Tibial artery (tissue), 4 donors: ENCODE measurements at regions not wholly inside any gene's neighbourhood (a gene's known extent, or its start where the extent isn't known, plus 50 kb on each side); places are given as distances from the start of the nearest gene placed in this dataset.

Source experiments
- DNase-seq, 2 donors: peaks; one replicate each; pipeline ENCODE4 v3.0.0-alpha.2; 2019
- H3K27ac ChIP-seq, 2 donors: fragments of 200-600 bp; sonication (generic) in 1 of 2; 1 replicate in 1 of 2; 2 replicates in 1 of 2; pipeline ENCODE4 v1.5.1; 2018 to 2019; ENCODE audit warnings: mild to moderate bottlenecking in 1 of 2
- H3K27me3 ChIP-seq, 2 donors: fragments of 200-600 bp; sonication (generic) in 1 of 2; one replicate each; pipeline versions ENCODE4 v1.5.1 to v1.6.0; 2016 to 2019
- H3K36me3 ChIP-seq, 3 donors: fragments of 200-600 bp; sonication (generic) in 2 of 3; one replicate each; pipeline ENCODE4 v1.5.1; 2016 to 2019; ENCODE audit warnings: mild to moderate bottlenecking in 2 of 3
- H3K4me1 ChIP-seq, 4 donors: fragments of 200-600 bp; sonication (generic) in 2 of 4; 1 replicate in 3 of 4; 2 replicates in 1 of 4; pipeline ENCODE4 v1.5.1; 2016 to 2019
- H3K4me3 ChIP-seq, 2 donors: fragments of 200-600 bp; sonication (generic) in 1 of 2; 1 replicate in 1 of 2; 2 replicates in 1 of 2; pipeline ENCODE4 v1.5.1; 2018 to 2019; ENCODE audit warnings: mild to moderate bottlenecking in 2 of 2
- H3K9me3 ChIP-seq, 3 donors: fragments of 200-600 bp; sonication (generic) in 1 of 3; one replicate each; pipeline ENCODE4 v1.5.1; 2016 to 2019
- intact Hi-C: fragments of 100-400 bp; cut with DNase I; formaldehyde crosslinking; loops from one replicate; pipeline ENCODE4 v1.15.0; 2023; ENCODE audit warnings: low total_unique reads
- TF ChIP-seq, protein P1 (sequence below), 2 experiments: fragments of 200-600 bp in 1 of 2; fragments of 450-650 bp in 1 of 2; IDR thresholded peaks; one replicate each; pipeline ENCODE4 v1.5.1; 2017 to 2019; ENCODE audit warnings: antibody characterized with exemption in 2 of 2, mild to moderate bottlenecking in 1 of 2, moderate library complexity in 1 of 2

DNA sequence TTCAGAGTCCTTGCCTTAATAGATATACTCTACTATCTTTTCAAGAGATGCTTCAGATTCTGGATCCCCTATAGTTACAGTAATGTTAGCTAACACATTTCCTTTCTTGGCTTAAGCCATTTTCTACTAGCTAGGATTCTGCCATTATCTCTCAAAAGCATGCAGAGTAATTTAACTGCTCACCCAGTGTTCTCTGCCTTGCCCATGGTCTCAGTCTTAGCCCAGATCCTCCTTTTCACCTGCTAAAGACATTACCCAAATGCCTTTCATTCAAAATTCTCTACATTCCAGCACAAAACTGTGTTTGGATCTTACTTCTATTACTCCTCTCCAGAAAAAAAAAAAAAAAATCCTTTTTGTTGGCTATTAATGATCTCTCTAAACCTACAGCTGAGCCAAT lies 474.2 kb upstream of the LRRTM1 start:
- no peak for DNase-seq
- no peaks in the 10 kb centered on the region for H3K36me3 ChIP-seq
- no peaks in the 10 kb centered on the region for H3K9me3 ChIP-seq
- H3K27me3 ChIP-seq, result no peaks in the 10 kb centered on the region
- intact Hi-C loops, result no loop called here
- H3K27ac ChIP-seq, result no peak overlapping the region
- H3K4me1 ChIP-seq, result no peaks in the 10 kb centered on the region
- no peak overlapping the region for H3K4me3 ChIP-seq
- TF ChIP-seq, protein P1, sequence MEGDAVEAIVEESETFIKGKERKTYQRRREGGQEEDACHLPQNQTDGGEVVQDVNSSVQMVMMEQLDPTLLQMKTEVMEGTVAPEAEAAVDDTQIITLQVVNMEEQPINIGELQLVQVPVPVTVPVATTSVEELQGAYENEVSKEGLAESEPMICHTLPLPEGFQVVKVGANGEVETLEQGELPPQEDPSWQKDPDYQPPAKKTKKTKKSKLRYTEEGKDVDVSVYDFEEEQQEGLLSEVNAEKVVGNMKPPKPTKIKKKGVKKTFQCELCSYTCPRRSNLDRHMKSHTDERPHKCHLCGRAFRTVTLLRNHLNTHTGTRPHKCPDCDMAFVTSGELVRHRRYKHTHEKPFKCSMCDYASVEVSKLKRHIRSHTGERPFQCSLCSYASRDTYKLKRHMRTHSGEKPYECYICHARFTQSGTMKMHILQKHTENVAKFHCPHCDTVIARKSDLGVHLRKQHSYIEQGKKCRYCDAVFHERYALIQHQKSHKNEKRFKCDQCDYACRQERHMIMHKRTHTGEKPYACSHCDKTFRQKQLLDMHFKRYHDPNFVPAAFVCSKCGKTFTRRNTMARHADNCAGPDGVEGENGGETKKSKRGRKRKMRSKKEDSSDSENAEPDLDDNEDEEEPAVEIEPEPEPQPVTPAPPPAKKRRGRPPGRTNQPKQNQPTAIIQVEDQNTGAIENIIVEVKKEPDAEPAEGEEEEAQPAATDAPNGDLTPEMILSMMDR (IDR thresholded peaks at IDR 0.05), result no peak

DNA sequence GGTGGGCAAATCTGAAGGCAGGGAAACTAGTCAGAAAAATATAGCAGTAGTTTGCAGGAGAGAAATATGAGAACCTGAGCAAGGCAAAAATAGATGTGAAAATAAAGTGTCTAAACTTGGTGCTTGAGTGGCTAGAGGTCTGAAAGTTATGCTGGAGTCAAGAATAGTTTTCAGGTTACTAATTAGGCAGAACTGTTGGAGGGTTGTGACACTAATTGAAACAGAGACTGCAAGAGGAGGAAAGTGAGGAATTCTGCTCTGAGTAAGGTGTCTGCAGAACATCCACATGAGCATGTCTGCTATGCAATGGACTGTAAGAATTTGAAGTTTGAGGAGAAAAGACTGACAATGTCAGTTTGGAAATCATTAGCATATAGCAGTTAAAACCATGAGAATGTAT lies 444.0 kb upstream of the LRRTM1 start:
- DNase-seq, result no peak
- intact Hi-C loops, result no loop called here
- Histone ChIP-seq H3K4me3 (no peak overlapping the region), H3K9me3 (no peaks in the 10 kb centered on the region), H3K4me1 (no peaks in the 10 kb centered on the region), H3K27me3 (no peaks in the 10 kb centered on the region), H3K36me3 (no peaks in the 10 kb centered on the region), H3K27ac (no peak overlapping the region)
- TF ChIP-seq, protein P1 (IDR thresholded peaks at IDR 0.05), result no peak

DNA sequence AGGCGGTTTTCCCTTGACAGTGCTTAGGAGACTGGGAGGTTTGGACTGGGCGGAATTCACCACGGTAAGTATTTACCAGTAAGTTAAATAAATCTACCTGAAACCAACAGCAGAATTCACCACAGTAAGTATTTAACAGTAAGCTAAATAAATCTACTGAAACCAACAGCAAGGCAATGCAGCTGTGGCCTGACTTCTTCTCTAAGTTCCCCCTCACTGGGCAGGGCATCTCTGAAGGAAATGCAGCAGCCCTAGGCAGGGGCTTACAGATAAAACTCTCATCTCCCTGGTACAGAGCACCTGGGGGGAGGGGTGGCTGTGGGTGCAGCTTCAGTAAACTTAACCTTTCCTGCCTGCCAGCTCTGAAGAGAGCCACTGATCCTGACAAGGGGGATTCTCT lies 432.5 kb upstream of the LRRTM1 start:
- Histone ChIP-seq H3K27ac (no peak overlapping the region), H3K9me3 (peaks cover 0 to 18% (median 0%) of the 10 kb centered on the region in 3 donors), H3K36me3 (no peaks in the 10 kb centered on the region), H3K4me3 (no peak overlapping the region), H3K4me1 (no peaks in the 10 kb centered on the region), H3K27me3 (no peaks in the 10 kb centered on the region)
- no peak for DNase-seq
- TF ChIP-seq, protein P1 (IDR thresholded peaks at IDR 0.05), result no peak
- intact Hi-C loops, result no loop called here

DNA sequence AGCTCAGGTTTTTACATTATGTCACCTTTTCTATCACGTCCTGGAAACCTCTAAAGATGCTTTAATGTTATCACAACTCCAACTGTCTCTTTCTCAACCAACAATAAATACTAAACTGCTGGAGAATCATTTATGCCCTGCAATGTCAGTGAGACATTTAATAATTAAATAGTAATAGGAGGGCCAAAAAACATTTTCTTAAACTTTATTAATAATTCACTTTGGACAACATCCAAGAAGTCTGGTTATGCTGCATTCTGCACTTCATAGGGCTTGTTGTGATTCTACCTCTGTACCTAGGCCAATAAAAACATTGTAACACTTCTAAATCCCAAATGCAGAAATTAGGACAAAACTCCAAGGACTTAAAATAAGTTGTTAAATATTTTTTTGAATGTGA lies 420.4 kb upstream of the LRRTM1 start:
- no peaks in the 10 kb centered on the region for H3K9me3 ChIP-seq

DNA sequence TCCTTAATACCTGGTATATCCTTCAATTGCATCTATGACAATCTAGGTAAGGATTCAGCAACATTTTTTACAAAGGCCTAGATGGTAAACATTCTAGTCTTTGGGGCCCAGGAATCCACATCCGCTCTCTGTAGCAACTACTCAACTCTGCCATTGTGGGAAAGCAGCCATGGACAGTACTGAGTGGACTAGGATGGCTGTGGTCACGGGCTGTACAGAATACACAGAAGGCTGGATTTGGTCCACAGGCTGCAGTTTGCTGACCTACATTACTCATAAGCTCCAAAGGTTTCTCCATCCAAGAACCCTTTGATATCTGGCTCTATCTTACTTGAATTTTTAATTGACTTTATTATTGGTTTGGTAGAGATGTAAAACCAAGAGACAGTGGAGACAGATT lies 418.3 kb upstream of the LRRTM1 start:
- DNase-seq, result no peak
- TF ChIP-seq, protein P1 (IDR thresholded peaks at IDR 0.05), result no peak
- no peak overlapping the region for H3K4me3 ChIP-seq
- H3K36me3 ChIP-seq, result no peaks in the 10 kb centered on the region
- no peaks in the 10 kb centered on the region for H3K4me1 ChIP-seq
- no peaks in the 10 kb centered on the region for H3K9me3 ChIP-seq
- no peaks in the 10 kb centered on the region for H3K27me3 ChIP-seq
- intact Hi-C loops, result no loop called here
- no peak overlapping the region for H3K27ac ChIP-seq

More for the DNA sequence above, 420.4 kb upstream of the LRRTM1 start:
- no peak overlapping the region for H3K4me3 ChIP-seq
- H3K27ac ChIP-seq, result no peak overlapping the region
- H3K27me3 ChIP-seq, result no peaks in the 10 kb centered on the region
- DNase-seq, result no peak
- intact Hi-C loops, result no loop called here
- H3K4me1 ChIP-seq, result no peaks in the 10 kb centered on the region
- H3K36me3 ChIP-seq, result no peaks in the 10 kb centered on the region
- TF ChIP-seq, protein P1 (IDR thresholded peaks at IDR 0.05), result no peak

DNA sequence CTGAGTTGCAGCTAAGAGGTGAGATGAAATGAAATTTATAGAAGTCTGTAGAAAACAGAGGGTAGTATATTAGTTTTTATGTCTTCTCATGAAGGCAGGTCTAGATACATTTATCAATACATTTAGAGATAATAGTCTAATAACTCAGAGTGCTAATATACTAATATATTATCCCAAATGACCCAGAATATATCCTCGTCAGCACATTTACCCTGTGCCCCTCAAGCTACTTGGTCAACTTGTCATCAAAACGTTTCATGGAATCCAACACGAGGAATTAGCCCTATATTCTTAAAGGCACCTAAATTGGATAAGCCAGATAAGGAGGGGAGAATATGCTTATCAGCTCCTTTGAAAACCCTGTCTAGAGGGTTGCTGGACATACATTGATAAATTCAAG lies 415.1 kb upstream of the LRRTM1 start:
- Histone ChIP-seq H3K9me3 (no peaks in the 10 kb centered on the region), H3K4me3 (no peak overlapping the region), H3K36me3 (no peaks in the 10 kb centered on the region), H3K4me1 (no peaks in the 10 kb centered on the region), H3K27ac (no peak overlapping the region), H3K27me3 (no peaks in the 10 kb centered on the region)
- TF ChIP-seq, protein P1 (IDR thresholded peaks at IDR 0.05), result no peak
- no peak for DNase-seq
- intact Hi-C loops, result no loop called here
